Urothelium cell line (cell line): ENCODE measurements at regions not wholly inside any gene's neighbourhood (a gene's known extent, or its start where the extent isn't known, plus 50 kb on each side); places are given as distances from the start of the nearest gene placed in this dataset.
A peak's percentile ranks its signal among the peaks of the same experiment; 100 is the strongest.
"Not testable (repeated sequence)": the region's sequence is repeated elsewhere in the genome, so short reads cannot be mapped to it uniquely, and the experiment has no call there.

Source experiments
- DNase-seq: peaks from one replicate; pipeline ENCODE4 v3.0.0; 2011; ENCODE audit warnings: low spot score, mixed read lengths
- FAIRE-seq: peaks from 2 replicates; lab custom pipeline; 2011; peaks lifted over from hg19 to GRCh38; lab: Jason Lieb, UNC

GRCh38 chr5:115469904-115470516, 74.6 kb downstream of the FEM1C start:
- DNase-seq (no peak), FAIRE-seq (no peak)

GRCh38 chr5:115467628-115468027, 76.9 kb downstream of the FEM1C start:
- no peak for FAIRE-seq
- DNase-seq: no peak

- DNase-seq: no peak
Observed at GRCh38 chr5:115465431-115465830, 79.1 kb downstream of the FEM1C start.

GRCh38 chr5:115463983-115464382, 80.6 kb downstream of the FEM1C start:
- FAIRE-seq (no peak), DNase-seq (no peak)

More at GRCh38 chr5:115465431-115465830, 79.1 kb downstream of the FEM1C start:
- FAIRE-seq: no peak

- DNase-seq (peak; percentile 61), FAIRE-seq (no peak)
Observed at GRCh38 chr5:115461506-115462290, 82.9 kb downstream of the FEM1C start.

- DNase-seq (no peak), FAIRE-seq (no peak)
Observed at GRCh38 chr5:115461093-115461492, 83.5 kb downstream of the FEM1C start.

GRCh38 chr5:115460472-115460871, 84.1 kb downstream of the FEM1C start:
- peak; percentile 30 for DNase-seq

GRCh38 chr5:115459855-115460341, 84.7 kb downstream of the FEM1C start:
- no peak for DNase-seq

More at GRCh38 chr5:115460472-115460871, 84.1 kb downstream of the FEM1C start:
- FAIRE-seq: no peak

GRCh38 chr5:115458416-115458815, 86.2 kb downstream of the FEM1C start:
- DNase-seq: no peak
- FAIRE-seq: no peak

More at GRCh38 chr5:115459855-115460341, 84.7 kb downstream of the FEM1C start:
- FAIRE-seq: no peak

- FAIRE-seq (no peak), DNase-seq (no peak)
Observed at GRCh38 chr5:115458003-115458409, 86.6 kb downstream of the FEM1C start.

GRCh38 chr5:115457571-115457970, 87.0 kb downstream of the FEM1C start:
- DNase-seq: no peak
- no peak for FAIRE-seq

- no peak for FAIRE-seq
- DNase-seq: no peak
Observed at GRCh38 chr5:115456539-115457040, 88.0 kb downstream of the FEM1C start.

- FAIRE-seq: no peak
- no peak for DNase-seq
Observed at GRCh38 chr5:115456056-115456455, 88.5 kb downstream of the FEM1C start.

- FAIRE-seq: no peak
- no peak for DNase-seq
Observed at GRCh38 chr5:115455301-115455707, 89.3 kb downstream of the FEM1C start.

- no peak for DNase-seq
- FAIRE-seq: no peak
Observed at GRCh38 chr5:115453391-115454095, 91.0 kb downstream of the FEM1C start.

- FAIRE-seq: no peak
- no peak for DNase-seq
Observed at GRCh38 chr5:115452536-115453235, 91.9 kb downstream of the FEM1C start.

- FAIRE-seq: no peak
Observed at GRCh38 chr5:115452083-115452482, 92.5 kb downstream of the FEM1C start.

GRCh38 chr5:115450741-115451140, 93.8 kb downstream of the FEM1C start:
- FAIRE-seq (peak; percentile 50), DNase-seq (no peak)

More at GRCh38 chr5:115452083-115452482, 92.5 kb downstream of the FEM1C start:
- DNase-seq: no peak

GRCh38 chr5:115448630-115449029, 95.9 kb downstream of the FEM1C start:
- DNase-seq, FAIRE-seq: not testable (repeated sequence)

- FAIRE-seq: no peak
Observed at GRCh38 chr5:115440782-115441451, 103.7 kb downstream of the FEM1C start.

More at GRCh38 chr5:115440782-115441451, 103.7 kb downstream of the FEM1C start:
- no peak for DNase-seq
